ENCODE measurements at regions not wholly inside any gene's neighbourhood (a gene's known extent, or its start where the extent isn't known, plus 50 kb on each side); places are given as distances from the start of the nearest gene placed in this dataset.

- ChIA-PET POLR2A (no interaction called here), CTCF (interaction anchor here (0.6 kb wide), 1 partner anchor 64 kb away, joined by 3 read pairs; no protein-coding TSS in a partner anchor)
- no peak for TF ChIP-seq FOXA1 (IDR thresholded peaks at IDR 0.05)
- no peak for TF ChIP-seq TARDBP (IDR thresholded peaks at IDR 0.05)
- no peak for TF ChIP-seq PKNOX1 (IDR thresholded peaks at IDR 0.05)
- TF ChIP-seq FOXK2 (IDR thresholded peaks at IDR 0.05) = no peak
- no peak for TF ChIP-seq HDGF (IDR thresholded peaks at IDR 0.05; ENCODE audit: borderline replicate concordance)
- no peak for TF ChIP-seq SUZ12 (IDR thresholded peaks at IDR 0.05)
- TF ChIP-seq ELF4 (IDR thresholded peaks at IDR 0.05) = no peak
- no peak for TF ChIP-seq CTBP1 (IDR thresholded peaks at IDR 0.05; ENCODE audit: borderline replicate concordance)
- no peak for DNase-seq (ENCODE audit: extremely low spot score)
These were observed 271.3 kb upstream of the ZFHX3 start for GRCh38 chr16:73319261-73319660.

- ChIA-PET CTCF (no interaction called here), POLR2A (no interaction called here)
- DNase-seq (ENCODE audit: extremely low spot score) = no peak
These were observed 269.5 kb upstream of the ZFHX3 start for GRCh38 chr16:73317321-73317857.

GRCh38 chr16:73315645-73316044 lies 267.7 kb upstream of the ZFHX3 start:
- ChIA-PET POLR2A (no interaction called here), CTCF (no interaction called here)
- DNase-seq (ENCODE audit: extremely low spot score) = no peak
- no peak for TF ChIP-seq CTBP1 (IDR thresholded peaks at IDR 0.05; ENCODE audit: borderline replicate concordance)
- TF ChIP-seq FOXM1 (IDR thresholded peaks at IDR 0.05; ENCODE audit: borderline replicate concordance) = no peak
- no peak for TF ChIP-seq ZNF384 (IDR thresholded peaks at IDR 0.05)
- no peak for TF ChIP-seq TARDBP (IDR thresholded peaks at IDR 0.05)
- no peak for TF ChIP-seq L3MBTL2 (conservative IDR thresholded peaks at IDR 0.05)
- no peak for TF ChIP-seq SUZ12 (IDR thresholded peaks at IDR 0.05)
- TF ChIP-seq FOXA1 (IDR thresholded peaks at IDR 0.05) = no peak
- TF ChIP-seq HDGF (IDR thresholded peaks at IDR 0.05; ENCODE audit: borderline replicate concordance) = no peak
- TF ChIP-seq ELF4 (IDR thresholded peaks at IDR 0.05) = no peak
- TF ChIP-seq BHLHE40 (IDR thresholded peaks at IDR 0.05; ENCODE audit: borderline replicate concordance) = no peak

More at GRCh38 chr16:73317321-73317857, 269.5 kb upstream of the ZFHX3 start:
- no peak for TF ChIP-seq CTBP1 (IDR thresholded peaks at IDR 0.05; ENCODE audit: borderline replicate concordance)
- TF ChIP-seq FOXA1 (IDR thresholded peaks at IDR 0.05) = no peak
- no peak for TF ChIP-seq FOXK2 (IDR thresholded peaks at IDR 0.05)
- no peak for TF ChIP-seq NFRKB (IDR thresholded peaks at IDR 0.05)

GRCh38 chr16:73313950-73314349 lies 266.0 kb upstream of the ZFHX3 start:
- ChIA-PET POLR2A (no interaction called here), CTCF (interaction anchor here (0.5 to 0.8 kb wide), 3 partner anchors 10 to 668 kb away, joined by 3 to 6 read pairs (median 4); no protein-coding TSS in a partner anchor)
- no peak for TF ChIP-seq CTBP1 (IDR thresholded peaks at IDR 0.05; ENCODE audit: borderline replicate concordance)
- no peak for TF ChIP-seq NFRKB (IDR thresholded peaks at IDR 0.05)
- TF ChIP-seq ELF4 (IDR thresholded peaks at IDR 0.05) = no peak
- no peak for TF ChIP-seq SUZ12 (IDR thresholded peaks at IDR 0.05)
- no peak for TF ChIP-seq FOXA1 (IDR thresholded peaks at IDR 0.05)
- TF ChIP-seq ARNT (IDR thresholded peaks at IDR 0.05) = no peak
- TF ChIP-seq PKNOX1 (IDR thresholded peaks at IDR 0.05) = no peak
- no peak for TF ChIP-seq SP1 (IDR thresholded peaks at IDR 0.05)
- no peak for TF ChIP-seq HDGF (IDR thresholded peaks at IDR 0.05; ENCODE audit: borderline replicate concordance)
- no peak for TF ChIP-seq TARDBP (IDR thresholded peaks at IDR 0.05)
- TF ChIP-seq LEF1 (IDR thresholded peaks at IDR 0.05; ENCODE audit: borderline replicate concordance) = no peak
- no peak for TF ChIP-seq BHLHE40 (IDR thresholded peaks at IDR 0.05; ENCODE audit: borderline replicate concordance)
- TF ChIP-seq L3MBTL2 (conservative IDR thresholded peaks at IDR 0.05) = no peak
- TF ChIP-seq FOXM1 (IDR thresholded peaks at IDR 0.05; ENCODE audit: borderline replicate concordance) = no peak
- TF ChIP-seq ZNF384 (IDR thresholded peaks at IDR 0.05) = no peak
- TF ChIP-seq FOXK2 (IDR thresholded peaks at IDR 0.05) = no peak
- no peak for DNase-seq (ENCODE audit: extremely low spot score)

GRCh38 chr16:73311857-73312723 lies 264.2 kb upstream of the ZFHX3 start:
- no peak for DNase-seq (ENCODE audit: extremely low spot score)
- no peak for TF ChIP-seq ARNT (IDR thresholded peaks at IDR 0.05)
- ChIA-PET CTCF (no interaction called here), POLR2A (no interaction called here)

GRCh38 chr16:73308771-73309170 lies 260.8 kb upstream of the ZFHX3 start:
- ChIA-PET CTCF (no interaction called here), POLR2A (no interaction called here)
- TF ChIP-seq SUZ12 (IDR thresholded peaks at IDR 0.05) (no peak), FOXM1 (IDR thresholded peaks at IDR 0.05; ENCODE audit: borderline replicate concordance) (no peak), ARNT (IDR thresholded peaks at IDR 0.05) (no peak)
- DNase-seq (ENCODE audit: extremely low spot score) = no peak

- TF ChIP-seq HDGF (IDR thresholded peaks at IDR 0.05; ENCODE audit: borderline replicate concordance) = no peak
- TF ChIP-seq FOXA1 (IDR thresholded peaks at IDR 0.05) = no peak
- TF ChIP-seq LEF1 (IDR thresholded peaks at IDR 0.05; ENCODE audit: borderline replicate concordance) = no peak
- TF ChIP-seq ELF4 (IDR thresholded peaks at IDR 0.05) = no peak
- TF ChIP-seq SP1 (IDR thresholded peaks at IDR 0.05) = no peak
- no peak for TF ChIP-seq L3MBTL2 (conservative IDR thresholded peaks at IDR 0.05)
- TF ChIP-seq FOXK2 (IDR thresholded peaks at IDR 0.05) = no peak
- CTCF ChIA-PET = no interaction called here
- POLR2A ChIA-PET = no interaction called here
- no peak for DNase-seq (ENCODE audit: extremely low spot score)
These were observed 259.0 kb upstream of the ZFHX3 start for GRCh38 chr16:73306901-73307413.

All from HEK293T (cell line).